HL-60 (cell line): ENCODE measurements at regions not wholly inside any gene's neighbourhood (a gene's known extent, or its start where the extent isn't known, plus 50 kb on each side); places are given as distances from the start of the nearest gene placed in this dataset.

Experiments
- DNase-seq, 2 experiments: peaks; one replicate each; pipeline ENCODE4 v3.0.0-alpha.2; 2010 to 2020; ENCODE audit warnings: low read depth in 1 of 2, low spot score in 1 of 2
- H3K27ac ChIP-seq: fragments of 250-450 bp; sonication (Bioruptor Pico); replicated peaks from 2 replicates; pipeline ENCODE4 v1.5.1; 2020; ENCODE audit warnings: mild to moderate bottlenecking, moderate library complexity
- H3K27me3 ChIP-seq: fragments of 250-450 bp; sonication (Bioruptor Pico); 2 replicates; pipeline ENCODE4 v1.5.1; 2021; ENCODE audit warnings: mild to moderate bottlenecking, moderate library complexity; ENCODE audit not compliant: insufficient read depth, poor library complexity, severe bottlenecking
- H3K4me3 ChIP-seq: replicated peaks from 2 replicates; pipeline ENCODE4 v1.5.1; 2011; ENCODE audit warnings: mild to moderate bottlenecking, control low read depth, low read length; ENCODE audit not compliant: insufficient read depth
- GABPA ChIP-seq: IDR thresholded peaks from 2 replicates; pipeline ENCODE4 v1.6.1; 2012; ENCODE audit warnings: low read depth
- POLR2AphosphoS5 ChIP-seq: IDR thresholded peaks from 2 replicates; pipeline ENCODE4 v1.6.1; 2012; ENCODE audit warnings: low read depth
- SPI1 ChIP-seq: IDR thresholded peaks from 2 replicates; pipeline ENCODE4 v1.6.1; 2012; ENCODE audit warnings: low read depth, mild to moderate bottlenecking, borderline replicate concordance
- TF ChIP-seq, protein P1 (sequence below): IDR thresholded peaks from one replicate; pipeline ENCODE4 v1.5.1; 2011; ENCODE audit warnings: low read length, control low read depth, inconsistent platforms; ENCODE audit not compliant: insufficient read depth
- TF ChIP-seq, protein P2 (sequence below): IDR thresholded peaks from 2 replicates; pipeline ENCODE4 v1.6.1; 2012; ENCODE audit warnings: low read depth; ENCODE audit not compliant: insufficient replicate concordance

- no peak overlapping the region for H3K4me3 ChIP-seq
- DNase-seq = no peak
- H3K27me3 ChIP-seq = no peaks in the 10 kb centered on the region
- TF ChIP-seq GABPA (no peak), SPI1 (no peak), POLR2AphosphoS5 (no peak)
- TF ChIP-seq, protein P1, sequence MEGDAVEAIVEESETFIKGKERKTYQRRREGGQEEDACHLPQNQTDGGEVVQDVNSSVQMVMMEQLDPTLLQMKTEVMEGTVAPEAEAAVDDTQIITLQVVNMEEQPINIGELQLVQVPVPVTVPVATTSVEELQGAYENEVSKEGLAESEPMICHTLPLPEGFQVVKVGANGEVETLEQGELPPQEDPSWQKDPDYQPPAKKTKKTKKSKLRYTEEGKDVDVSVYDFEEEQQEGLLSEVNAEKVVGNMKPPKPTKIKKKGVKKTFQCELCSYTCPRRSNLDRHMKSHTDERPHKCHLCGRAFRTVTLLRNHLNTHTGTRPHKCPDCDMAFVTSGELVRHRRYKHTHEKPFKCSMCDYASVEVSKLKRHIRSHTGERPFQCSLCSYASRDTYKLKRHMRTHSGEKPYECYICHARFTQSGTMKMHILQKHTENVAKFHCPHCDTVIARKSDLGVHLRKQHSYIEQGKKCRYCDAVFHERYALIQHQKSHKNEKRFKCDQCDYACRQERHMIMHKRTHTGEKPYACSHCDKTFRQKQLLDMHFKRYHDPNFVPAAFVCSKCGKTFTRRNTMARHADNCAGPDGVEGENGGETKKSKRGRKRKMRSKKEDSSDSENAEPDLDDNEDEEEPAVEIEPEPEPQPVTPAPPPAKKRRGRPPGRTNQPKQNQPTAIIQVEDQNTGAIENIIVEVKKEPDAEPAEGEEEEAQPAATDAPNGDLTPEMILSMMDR = no peak
- TF ChIP-seq, protein P2, sequence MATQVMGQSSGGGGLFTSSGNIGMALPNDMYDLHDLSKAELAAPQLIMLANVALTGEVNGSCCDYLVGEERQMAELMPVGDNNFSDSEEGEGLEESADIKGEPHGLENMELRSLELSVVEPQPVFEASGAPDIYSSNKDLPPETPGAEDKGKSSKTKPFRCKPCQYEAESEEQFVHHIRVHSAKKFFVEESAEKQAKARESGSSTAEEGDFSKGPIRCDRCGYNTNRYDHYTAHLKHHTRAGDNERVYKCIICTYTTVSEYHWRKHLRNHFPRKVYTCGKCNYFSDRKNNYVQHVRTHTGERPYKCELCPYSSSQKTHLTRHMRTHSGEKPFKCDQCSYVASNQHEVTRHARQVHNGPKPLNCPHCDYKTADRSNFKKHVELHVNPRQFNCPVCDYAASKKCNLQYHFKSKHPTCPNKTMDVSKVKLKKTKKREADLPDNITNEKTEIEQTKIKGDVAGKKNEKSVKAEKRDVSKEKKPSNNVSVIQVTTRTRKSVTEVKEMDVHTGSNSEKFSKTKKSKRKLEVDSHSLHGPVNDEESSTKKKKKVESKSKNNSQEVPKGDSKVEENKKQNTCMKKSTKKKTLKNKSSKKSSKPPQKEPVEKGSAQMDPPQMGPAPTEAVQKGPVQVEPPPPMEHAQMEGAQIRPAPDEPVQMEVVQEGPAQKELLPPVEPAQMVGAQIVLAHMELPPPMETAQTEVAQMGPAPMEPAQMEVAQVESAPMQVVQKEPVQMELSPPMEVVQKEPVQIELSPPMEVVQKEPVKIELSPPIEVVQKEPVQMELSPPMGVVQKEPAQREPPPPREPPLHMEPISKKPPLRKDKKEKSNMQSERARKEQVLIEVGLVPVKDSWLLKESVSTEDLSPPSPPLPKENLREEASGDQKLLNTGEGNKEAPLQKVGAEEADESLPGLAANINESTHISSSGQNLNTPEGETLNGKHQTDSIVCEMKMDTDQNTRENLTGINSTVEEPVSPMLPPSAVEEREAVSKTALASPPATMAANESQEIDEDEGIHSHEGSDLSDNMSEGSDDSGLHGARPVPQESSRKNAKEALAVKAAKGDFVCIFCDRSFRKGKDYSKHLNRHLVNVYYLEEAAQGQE = no peak
- no peak overlapping the region for H3K27ac ChIP-seq
Observed at GRCh38 chr2:16948710-16949109, 283.1 kb upstream of the CYRIA start.

- Histone ChIP-seq H3K27me3 (no peaks in the 10 kb centered on the region), H3K27ac (no peak overlapping the region), H3K4me3 (no peak overlapping the region)
- no peak for DNase-seq
- TF ChIP-seq SPI1 (no peak), GABPA (no peak), POLR2AphosphoS5 (no peak)
- TF ChIP-seq, protein P2 = no peak
- TF ChIP-seq, protein P1 = no peak
Observed at GRCh38 chr2:16948053-16948452, 282.4 kb upstream of the CYRIA start.

GRCh38 chr2:16943279-16943958, 277.8 kb upstream of the CYRIA start:
- no peak for DNase-seq
- Histone ChIP-seq H3K4me3 (no peak overlapping the region), H3K27me3 (no peaks in the 10 kb centered on the region), H3K27ac (no peak overlapping the region)
- TF ChIP-seq, protein P1 = no peak
- TF ChIP-seq, protein P2 = no peak
- TF ChIP-seq GABPA (no peak), POLR2AphosphoS5 (no peak), SPI1 (no peak)
